ENCODE measurements at regions not wholly inside any gene's neighbourhood (a gene's known extent, or its start where the extent isn't known, plus 50 kb on each side); places are given as distances from the start of the nearest gene placed in this dataset.

DNA sequence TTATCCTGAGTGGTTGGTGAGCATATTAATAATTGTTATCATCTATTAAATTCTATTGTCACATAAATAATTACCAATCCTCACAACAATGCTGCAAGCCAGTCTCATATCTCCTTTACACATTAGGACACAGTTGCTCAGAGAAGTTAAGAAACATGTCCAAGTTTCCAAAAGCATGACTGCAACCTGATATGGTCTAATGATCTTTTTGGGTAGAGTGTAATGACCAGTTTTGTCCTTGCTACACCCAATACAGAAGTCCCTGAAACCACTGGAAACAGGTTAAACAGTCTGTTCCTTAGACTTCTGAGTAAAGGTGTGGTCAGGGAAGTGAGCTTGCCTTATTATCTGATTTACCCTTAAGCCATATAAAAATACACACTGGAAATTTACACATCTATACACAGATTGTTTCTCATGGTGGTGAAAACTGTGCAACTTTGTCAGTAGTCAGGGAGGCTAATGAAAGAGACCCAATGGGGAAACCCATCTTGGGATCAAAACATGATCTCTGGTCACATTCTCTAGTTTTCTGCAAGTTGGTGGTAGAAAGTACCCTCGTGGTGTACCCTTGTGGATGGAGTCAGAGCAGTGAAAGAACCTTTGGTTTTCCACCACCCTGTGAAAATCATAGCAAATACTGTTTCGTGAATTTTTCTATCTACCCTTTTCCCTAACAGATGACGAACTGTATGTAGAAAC, 146.0 kb upstream of the KLF12 start:
- H3K4me3 ChIP-seq (ENCODE audit: low read length): no peak overlapping the region
- TF ChIP-seq, protein P1, sequence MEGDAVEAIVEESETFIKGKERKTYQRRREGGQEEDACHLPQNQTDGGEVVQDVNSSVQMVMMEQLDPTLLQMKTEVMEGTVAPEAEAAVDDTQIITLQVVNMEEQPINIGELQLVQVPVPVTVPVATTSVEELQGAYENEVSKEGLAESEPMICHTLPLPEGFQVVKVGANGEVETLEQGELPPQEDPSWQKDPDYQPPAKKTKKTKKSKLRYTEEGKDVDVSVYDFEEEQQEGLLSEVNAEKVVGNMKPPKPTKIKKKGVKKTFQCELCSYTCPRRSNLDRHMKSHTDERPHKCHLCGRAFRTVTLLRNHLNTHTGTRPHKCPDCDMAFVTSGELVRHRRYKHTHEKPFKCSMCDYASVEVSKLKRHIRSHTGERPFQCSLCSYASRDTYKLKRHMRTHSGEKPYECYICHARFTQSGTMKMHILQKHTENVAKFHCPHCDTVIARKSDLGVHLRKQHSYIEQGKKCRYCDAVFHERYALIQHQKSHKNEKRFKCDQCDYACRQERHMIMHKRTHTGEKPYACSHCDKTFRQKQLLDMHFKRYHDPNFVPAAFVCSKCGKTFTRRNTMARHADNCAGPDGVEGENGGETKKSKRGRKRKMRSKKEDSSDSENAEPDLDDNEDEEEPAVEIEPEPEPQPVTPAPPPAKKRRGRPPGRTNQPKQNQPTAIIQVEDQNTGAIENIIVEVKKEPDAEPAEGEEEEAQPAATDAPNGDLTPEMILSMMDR (IDR thresholded peaks at IDR 0.05; ENCODE audit: insufficient read depth, low read depth, low read length, missing control alignments): no peak
- no peak for DNase-seq (ENCODE audit: low read depth)

DNA sequence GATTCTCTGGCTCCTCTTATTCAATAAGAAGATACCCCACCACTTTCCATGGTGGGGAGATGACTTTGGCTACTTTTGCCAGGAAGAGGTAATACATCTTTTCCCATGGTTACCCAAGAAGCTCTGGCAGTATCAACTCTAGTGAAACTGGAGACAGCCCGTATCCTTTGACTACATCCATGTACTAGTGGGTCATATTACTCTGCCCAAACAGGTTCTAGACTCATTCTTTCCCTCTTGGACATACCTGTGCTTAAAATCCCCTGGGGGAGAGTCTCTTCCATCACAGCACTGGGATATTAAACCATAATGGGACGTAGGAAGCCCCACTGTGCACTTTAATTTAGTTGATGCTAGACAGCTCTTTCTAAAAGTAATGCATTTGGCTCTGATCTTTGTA, 144.7 kb upstream of the KLF12 start:
- TF ChIP-seq, protein P1 (IDR thresholded peaks at IDR 0.05; ENCODE audit: insufficient read depth, low read depth, low read length, missing control alignments): no peak
- peak; percentile 57 for DNase-seq (ENCODE audit: low read depth)

DNA sequence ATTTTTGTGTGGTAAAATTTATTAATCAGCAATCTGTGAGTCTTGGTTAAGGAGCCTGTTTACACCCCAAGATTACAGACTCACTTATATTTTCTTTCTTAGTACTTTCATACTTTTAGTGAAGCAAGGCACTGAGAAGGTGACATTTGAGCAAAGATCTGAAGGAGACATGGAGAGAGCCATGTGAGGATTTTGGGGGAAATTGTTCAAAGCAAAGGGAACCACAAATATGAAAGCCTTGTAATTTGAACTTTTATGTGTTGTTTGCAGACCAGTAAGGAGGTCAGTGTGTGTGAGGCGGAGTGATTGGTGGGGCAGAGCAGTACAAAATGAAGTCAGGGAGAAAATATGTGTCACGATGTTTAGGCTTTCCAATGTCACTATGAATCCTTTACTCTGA, 140.7 kb upstream of the KLF12 start:
- DNase-seq (ENCODE audit: low read depth): no peak
- H3K4me3 ChIP-seq (ENCODE audit: low read length): no peak overlapping the region

More for the DNA sequence above, 144.7 kb upstream of the KLF12 start:
- no peak overlapping the region for H3K4me3 ChIP-seq (ENCODE audit: low read length)

DNA sequence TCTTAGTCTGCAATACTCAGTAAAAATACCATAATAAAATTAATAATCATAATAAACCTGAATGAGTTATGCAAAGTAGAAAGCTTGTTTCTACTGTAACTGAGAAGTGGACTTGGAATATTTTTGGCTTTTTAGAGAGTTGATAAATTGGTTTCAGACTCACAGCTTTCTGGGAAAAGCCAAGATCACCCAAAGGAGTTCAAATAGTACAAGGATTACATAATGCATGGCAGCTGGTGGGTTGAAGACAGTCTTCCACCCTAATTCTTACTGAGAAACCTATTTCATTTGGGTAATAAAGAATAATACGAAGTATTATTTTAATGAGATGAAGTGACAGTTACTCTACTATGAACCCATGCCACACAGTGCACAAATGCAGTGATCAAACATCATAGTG, 139.4 kb upstream of the KLF12 start:
- no peak for DNase-seq (ENCODE audit: low read depth)
- no peak overlapping the region for H3K4me3 ChIP-seq (ENCODE audit: low read length)
- TF ChIP-seq, protein P1 (IDR thresholded peaks at IDR 0.05; ENCODE audit: insufficient read depth, low read depth, low read length, missing control alignments): no peak

More for the DNA sequence above, 140.7 kb upstream of the KLF12 start:
- TF ChIP-seq, protein P1 (IDR thresholded peaks at IDR 0.05; ENCODE audit: insufficient read depth, low read depth, low read length, missing control alignments): no peak

DNA sequence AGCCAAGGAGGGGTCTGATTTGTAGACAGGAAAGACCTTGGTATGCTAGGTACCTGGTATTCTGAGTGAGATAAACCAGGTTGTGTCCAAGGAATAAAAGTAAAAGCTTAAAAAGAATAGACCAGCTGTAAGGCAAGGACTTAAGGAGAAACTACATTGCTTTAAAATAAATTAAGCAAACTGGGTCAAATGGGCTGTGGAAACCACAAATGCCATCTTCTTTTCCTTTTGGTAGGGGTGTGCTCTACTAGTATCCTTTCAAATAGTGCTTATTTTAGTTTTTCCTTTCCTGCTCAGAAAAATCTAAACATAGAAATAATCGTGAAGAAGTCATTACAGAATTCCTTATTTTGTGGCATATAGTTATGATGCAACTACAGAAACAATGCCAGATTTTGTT, 138.6 kb upstream of the KLF12 start:
- DNase-seq (ENCODE audit: low read depth): no peak
- H3K4me3 ChIP-seq (ENCODE audit: low read length): no peak overlapping the region
- TF ChIP-seq, protein P1 (IDR thresholded peaks at IDR 0.05; ENCODE audit: insufficient read depth, low read depth, low read length, missing control alignments): no peak

DNA sequence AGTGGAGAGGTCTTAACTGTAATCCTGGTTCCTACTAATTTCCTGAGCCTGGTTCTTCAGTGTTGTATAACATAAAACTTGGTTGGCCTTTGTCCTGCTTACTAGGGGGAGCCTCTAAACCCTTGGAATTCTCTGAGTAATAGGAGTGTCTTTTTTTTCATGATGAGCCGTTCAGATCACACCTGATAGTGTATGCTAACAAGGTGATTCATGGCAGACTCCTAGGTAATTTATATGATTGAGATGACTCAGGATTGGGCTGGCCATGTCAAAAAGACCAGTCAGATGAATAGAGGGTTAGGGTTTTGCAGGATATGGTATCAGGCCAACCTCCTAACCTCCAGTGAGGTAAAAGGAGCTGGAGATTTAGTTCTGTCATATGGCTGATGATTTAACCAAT, 135.8 kb upstream of the KLF12 start:
- H3K4me3 ChIP-seq (ENCODE audit: low read length): no peak overlapping the region
- TF ChIP-seq, protein P1 (IDR thresholded peaks at IDR 0.05; ENCODE audit: insufficient read depth, low read depth, low read length, missing control alignments): no peak
- peak; percentile 83 for DNase-seq (ENCODE audit: low read depth)

DNA sequence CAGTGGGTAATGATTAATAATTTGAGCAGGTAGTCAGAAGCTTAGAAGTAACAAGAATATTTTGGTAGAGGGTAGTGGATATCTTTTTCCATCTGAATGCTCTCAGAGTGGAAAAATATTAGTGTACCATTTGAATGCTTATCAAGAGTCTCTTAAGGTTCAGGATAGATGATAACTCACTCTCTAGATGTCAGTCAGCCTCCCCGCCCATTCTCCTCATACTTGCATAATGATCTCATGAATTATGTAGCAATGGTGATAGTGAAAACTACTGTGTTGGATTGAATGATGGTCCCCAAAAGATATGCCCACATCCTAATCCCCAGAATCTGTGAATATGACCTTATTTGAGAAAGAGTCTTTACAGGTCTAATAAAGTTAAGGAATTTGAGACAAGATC, 132.7 kb upstream of the KLF12 start:
- peak; percentile 40 for DNase-seq (ENCODE audit: low read depth)
- no peak overlapping the region for H3K4me3 ChIP-seq (ENCODE audit: low read length)
- TF ChIP-seq, protein P1 (IDR thresholded peaks at IDR 0.05; ENCODE audit: insufficient read depth, low read depth, low read length, missing control alignments): no peak
